Nephron (organoid): ENCODE measurements at regions not wholly inside any gene's neighbourhood (a gene's known extent, or its start where the extent isn't known, plus 50 kb on each side); places are given as distances from the start of the nearest gene placed in this dataset.

ENCODE experiments used
- H3K27ac Mint-ChIP-seq, 3 experiments: 2 replicates each; pipeline ENCODE4 v1.8.0; 2020; ENCODE audit warnings: mixed read lengths in 3 of 3, mild to moderate bottlenecking in 2 of 3, moderate library complexity in 1 of 3
- H3K27me3 Mint-ChIP-seq: 2 replicates; pipeline ENCODE4 v1.8.0; 2021; ENCODE audit warnings: low read depth, mild to moderate bottlenecking, moderate library complexity, mixed read lengths
- H3K36me3 Mint-ChIP-seq: 2 replicates; pipeline ENCODE4 v1.8.0; 2020; ENCODE audit warnings: low read depth, mixed read lengths
- H3K4me1 Mint-ChIP-seq: 2 replicates; pipeline ENCODE4 v1.8.0; 2020; ENCODE audit warnings: mixed read lengths
- H3K4me3 Mint-ChIP-seq, 3 experiments: 2 replicates each; pipeline ENCODE4 v1.8.0; 2020; ENCODE audit warnings: mild to moderate bottlenecking in 3 of 3, mixed read lengths in 3 of 3, moderate library complexity in 2 of 3
- H3K9me3 Mint-ChIP-seq: 2 replicates; pipeline ENCODE4 v1.8.0; 2020; ENCODE audit warnings: mixed read lengths
- CTCF ChIP-seq, 3 experiments: fragments of 200-600 bp; sonication (generic); IDR thresholded peaks; one replicate each; pipeline ENCODE4 v1.5.0; 2021; ENCODE audit warnings: antibody characterized with exemption in 3 of 3; ENCODE audit not compliant: unreplicated experiment in 3 of 3

- Mint-ChIP-seq H3K9me3 (no peaks in the 10 kb centered on the region), H3K4me3 (no peak overlapping the region), H3K36me3 (no peaks in the 10 kb centered on the region), H3K4me1 (peaks cover 37% of the 10 kb centered on the region), H3K27ac (peak overlapping the region; percentile 14 to 98 (median 90)), H3K27me3 (no peaks in the 10 kb centered on the region)
- TF ChIP-seq CTCF (IDR thresholded peaks at IDR 0.05; ENCODE audit: unreplicated experiment in 3 of 3): no peak
Measured at GRCh38 chr4:119750771-119751170, 122.2 kb upstream of the PDE5A start.

- H3K4me1 Mint-ChIP-seq: peaks cover 39% of the 10 kb centered on the region
- H3K27ac Mint-ChIP-seq: peak overlapping the region; percentile 52 to 98 (median 90)
- TF ChIP-seq CTCF (IDR thresholded peaks at IDR 0.05; ENCODE audit: unreplicated experiment in 3 of 3): no peak
- no peaks in the 10 kb centered on the region for H3K9me3 Mint-ChIP-seq
- H3K36me3 Mint-ChIP-seq: no peaks in the 10 kb centered on the region
- H3K4me3 Mint-ChIP-seq: no peak overlapping the region
- H3K27me3 Mint-ChIP-seq: no peaks in the 10 kb centered on the region
Measured at GRCh38 chr4:119750048-119750447, 121.4 kb upstream of the PDE5A start.

- TF ChIP-seq CTCF (IDR thresholded peaks at IDR 0.05; ENCODE audit: unreplicated experiment in 3 of 3): no peak
- Mint-ChIP-seq H3K27ac (peak overlapping the region; percentile 73 to 98 (median 91)), H3K27me3 (no peaks in the 10 kb centered on the region), H3K4me1 (peaks cover 49% of the 10 kb centered on the region), H3K4me3 (peak overlapping the region in 1 of 3 experiments; percentile 1), H3K9me3 (no peaks in the 10 kb centered on the region), H3K36me3 (no peaks in the 10 kb centered on the region)
Measured at GRCh38 chr4:119748853-119749252, 120.2 kb upstream of the PDE5A start.

- H3K27me3 Mint-ChIP-seq: no peaks in the 10 kb centered on the region
- no peaks in the 10 kb centered on the region for H3K36me3 Mint-ChIP-seq
- H3K9me3 Mint-ChIP-seq: no peaks in the 10 kb centered on the region
- peak overlapping the region in 2 of 3 experiments; percentile 76 to 98 for H3K27ac Mint-ChIP-seq
- no peak for TF ChIP-seq CTCF (IDR thresholded peaks at IDR 0.05; ENCODE audit: unreplicated experiment in 3 of 3)
- H3K4me3 Mint-ChIP-seq: no peak overlapping the region
- H3K4me1 Mint-ChIP-seq: peaks cover 65% of the 10 kb centered on the region
Measured at GRCh38 chr4:119746951-119747350, 118.3 kb upstream of the PDE5A start.

- Mint-ChIP-seq H3K27me3 (no peaks in the 10 kb centered on the region), H3K27ac (peak overlapping the region in 2 of 3 experiments; percentile 89 to 98), H3K36me3 (no peaks in the 10 kb centered on the region), H3K4me3 (no peak overlapping the region), H3K4me1 (peaks cover 62% of the 10 kb centered on the region), H3K9me3 (no peaks in the 10 kb centered on the region)
- no peak for TF ChIP-seq CTCF (IDR thresholded peaks at IDR 0.05; ENCODE audit: unreplicated experiment in 3 of 3)
Measured at GRCh38 chr4:119745351-119745750, 116.7 kb upstream of the PDE5A start.

- Mint-ChIP-seq H3K27ac (peak overlapping the region in 2 of 3 experiments; percentile 89 to 98), H3K27me3 (no peaks in the 10 kb centered on the region), H3K36me3 (no peaks in the 10 kb centered on the region), H3K4me3 (no peak overlapping the region), H3K9me3 (no peaks in the 10 kb centered on the region), H3K4me1 (peaks cover 62% of the 10 kb centered on the region)
- no peak for TF ChIP-seq CTCF (IDR thresholded peaks at IDR 0.05; ENCODE audit: unreplicated experiment in 3 of 3)
Measured at GRCh38 chr4:119744580-119744979, 116.0 kb upstream of the PDE5A start.
